Keratinocyte (primary cell): ENCODE measurements at regions not wholly inside any gene's neighbourhood (a gene's known extent, or its start where the extent isn't known, plus 50 kb on each side); places are given as distances from the start of the nearest gene placed in this dataset.

Experiments used
- DNase-seq: peaks from one replicate; pipeline ENCODE4 v3.0.0-alpha.2; 2011; ENCODE audit warnings: low read depth, missing footprints, low spot score
- FAIRE-seq: peaks from 2 replicates; lab custom pipeline; 2011; peaks lifted over from hg19 to GRCh38; lab: Jason Lieb, UNC
- H2AFZ ChIP-seq: 2 replicates; pipeline ENCODE4 v1.6.0; 2012; ENCODE audit warnings: low read length, control low read depth, inconsistent platforms; ENCODE audit not compliant: control insufficient read depth
- H3K27ac ChIP-seq: 2 replicates; pipeline ENCODE4 v1.5.1; 2011; ENCODE audit warnings: low read length; ENCODE audit not compliant: control insufficient read depth, insufficient read depth
- H3K27me3 ChIP-seq: 3 replicates; pipeline ENCODE4 v1.6.0; 2011; ENCODE audit warnings: low read length; ENCODE audit not compliant: control insufficient read depth, insufficient read depth; ENCODE audit errors: extremely low read depth
- H3K36me3 ChIP-seq, 2 experiments: 2 replicates in 1 of 2; 3 replicates in 1 of 2; pipeline ENCODE4 v1.5.1; 2011; ENCODE audit warnings: low read length in 2 of 2, mild to moderate bottlenecking in 1 of 2; ENCODE audit not compliant: control insufficient read depth in 2 of 2, insufficient read depth in 2 of 2; ENCODE audit errors: extremely low read depth in 1 of 2
- H3K4me1 ChIP-seq: 3 replicates; pipeline ENCODE4 v1.5.1; 2011; ENCODE audit warnings: low read length; ENCODE audit not compliant: control insufficient read depth, insufficient read depth; ENCODE audit errors: extremely low read depth
- H3K4me2 ChIP-seq: 3 replicates; pipeline ENCODE4 v1.6.0; 2011; ENCODE audit warnings: low read depth, low read length; ENCODE audit not compliant: control insufficient read depth, insufficient read depth; ENCODE audit errors: extremely low read depth
- H3K4me3 ChIP-seq, 3 experiments: fragments of 200-600 bp in 1 of 3; sonication (generic) in 1 of 3; 2 replicates in 2 of 3; 3 replicates in 1 of 3; pipeline ENCODE4 v1.5.1; 2011 to 2016; ENCODE audit warnings: low read length in 3 of 3, mild to moderate bottlenecking in 3 of 3, control low read depth in 2 of 3, inconsistent platforms in 1 of 3, low read depth in 1 of 3, mixed read lengths in 1 of 3, mixed run types in 1 of 3, moderate library complexity in 1 of 3; ENCODE audit not compliant: control insufficient read depth in 2 of 3, insufficient read depth in 2 of 3; ENCODE audit errors: extremely low read depth in 1 of 3
- H3K79me2 ChIP-seq: 2 replicates; pipeline ENCODE4 v1.6.0; 2012; ENCODE audit warnings: low read length; ENCODE audit not compliant: control insufficient read depth, insufficient read depth
- H3K9ac ChIP-seq: 3 replicates; pipeline ENCODE4 v1.6.0; 2011; ENCODE audit warnings: low read length; ENCODE audit not compliant: control insufficient read depth, insufficient read depth; ENCODE audit errors: extremely low read depth
- H3K9me1 ChIP-seq: 3 replicates; pipeline ENCODE4 v1.6.0; 2011; ENCODE audit warnings: low read length; ENCODE audit not compliant: control insufficient read depth, insufficient read depth; ENCODE audit errors: extremely low read depth
- H3K9me3 ChIP-seq: 2 replicates; pipeline ENCODE4 v1.5.1; 2012; ENCODE audit warnings: low read depth, low read length; ENCODE audit not compliant: control insufficient read depth
- H4K20me1 ChIP-seq: 3 replicates; pipeline ENCODE4 v1.6.0; 2011; ENCODE audit warnings: low read length; ENCODE audit not compliant: control insufficient read depth, insufficient read depth; ENCODE audit errors: extremely low read depth
- EZH2 ChIP-seq: IDR thresholded peaks from one replicate; pipeline ENCODE4 v1.6.1; 2012; ENCODE audit warnings: inconsistent platforms, mild to moderate bottlenecking, low read length, moderate library complexity
- dilution Hi-C: fragments of 300-500 bp; cut with MboI; formaldehyde crosslinking; loops from one replicate; pipeline ENCODE4 v1.7.0; 2020; ENCODE audit warnings: low sequenced_read_pairs; ENCODE audit not compliant: extremely low pct_ligation_motif_present
- TF ChIP-seq, protein P1 (sequence below), 3 experiments: IDR thresholded peaks in 1 of 3; conservative IDR thresholded peaks in 1 of 3; optimal IDR thresholded peaks in 1 of 3; 2 replicates in 2 of 3; 3 replicates in 1 of 3; pipeline versions ENCODE3 to v1.5.1; 2011; ENCODE audit warnings: low read length in 3 of 3, mild to moderate bottlenecking in 3 of 3, moderate library complexity in 2 of 3, control low read depth in 1 of 3, inconsistent platforms in 1 of 3; ENCODE audit not compliant: insufficient read depth in 2 of 3; ENCODE audit errors: extremely low read depth in 1 of 3

DNA sequence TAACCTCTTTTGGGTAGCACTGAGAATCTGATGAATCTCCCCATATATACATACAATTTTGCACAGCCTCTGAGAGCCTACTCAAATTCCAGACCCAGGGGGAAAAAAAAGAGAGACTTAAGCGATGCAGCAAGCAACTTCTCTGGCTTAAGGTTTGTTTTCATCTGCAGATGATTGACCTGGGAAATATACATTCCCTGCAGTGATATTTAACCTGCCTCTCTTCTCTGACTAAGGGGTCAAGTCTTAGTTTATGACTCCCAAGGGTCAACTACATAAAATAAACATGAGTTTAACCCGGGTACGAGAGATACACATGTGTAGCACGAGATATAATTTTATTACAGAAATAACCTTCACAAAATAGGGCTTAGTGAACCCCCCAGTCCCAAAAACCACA lies 737.8 kb downstream of the TUSC7 start:
- Histone ChIP-seq H2AFZ (no peak overlapping the region), H3K27ac (no peak overlapping the region), H3K27me3 (no peaks in the 10 kb centered on the region), H3K79me2 (no peaks in the 10 kb centered on the region), H3K9me1 (no peaks in the 10 kb centered on the region), H3K36me3 (no peaks in the 10 kb centered on the region), H3K4me2 (no peak overlapping the region), H4K20me1 (no peaks in the 10 kb centered on the region), H3K9ac (no peak overlapping the region), H3K9me3 (no peaks in the 10 kb centered on the region), H3K4me1 (no peaks in the 10 kb centered on the region), H3K4me3 (no peak overlapping the region)
- no peak for FAIRE-seq
- no peak for DNase-seq
- dilution Hi-C loops: no loop called here
- TF ChIP-seq, protein P1, sequence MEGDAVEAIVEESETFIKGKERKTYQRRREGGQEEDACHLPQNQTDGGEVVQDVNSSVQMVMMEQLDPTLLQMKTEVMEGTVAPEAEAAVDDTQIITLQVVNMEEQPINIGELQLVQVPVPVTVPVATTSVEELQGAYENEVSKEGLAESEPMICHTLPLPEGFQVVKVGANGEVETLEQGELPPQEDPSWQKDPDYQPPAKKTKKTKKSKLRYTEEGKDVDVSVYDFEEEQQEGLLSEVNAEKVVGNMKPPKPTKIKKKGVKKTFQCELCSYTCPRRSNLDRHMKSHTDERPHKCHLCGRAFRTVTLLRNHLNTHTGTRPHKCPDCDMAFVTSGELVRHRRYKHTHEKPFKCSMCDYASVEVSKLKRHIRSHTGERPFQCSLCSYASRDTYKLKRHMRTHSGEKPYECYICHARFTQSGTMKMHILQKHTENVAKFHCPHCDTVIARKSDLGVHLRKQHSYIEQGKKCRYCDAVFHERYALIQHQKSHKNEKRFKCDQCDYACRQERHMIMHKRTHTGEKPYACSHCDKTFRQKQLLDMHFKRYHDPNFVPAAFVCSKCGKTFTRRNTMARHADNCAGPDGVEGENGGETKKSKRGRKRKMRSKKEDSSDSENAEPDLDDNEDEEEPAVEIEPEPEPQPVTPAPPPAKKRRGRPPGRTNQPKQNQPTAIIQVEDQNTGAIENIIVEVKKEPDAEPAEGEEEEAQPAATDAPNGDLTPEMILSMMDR (optimal IDR thresholded peaks at IDR 0.05 in 1 of 3, IDR thresholded peaks at IDR 0.05 in 1 of 3, conservative IDR thresholded peaks at IDR 0.05 in 1 of 3; ENCODE audit: extremely low read depth in 1 of 3, insufficient read depth in 2 of 3, low read length in 3 of 3): no peak
- TF ChIP-seq EZH2: no peak

- Histone ChIP-seq H3K4me3 (no peak overlapping the region), H3K4me2 (no peak overlapping the region), H3K79me2 (no peaks in the 10 kb centered on the region), H4K20me1 (no peaks in the 10 kb centered on the region), H3K27ac (no peak overlapping the region), H3K27me3 (no peaks in the 10 kb centered on the region), H3K4me1 (no peaks in the 10 kb centered on the region), H2AFZ (no peak overlapping the region), H3K36me3 (no peaks in the 10 kb centered on the region), H3K9me3 (no peaks in the 10 kb centered on the region), H3K9ac (no peak overlapping the region), H3K9me1 (no peaks in the 10 kb centered on the region)
- no peak for FAIRE-seq
- no peak for DNase-seq
- dilution Hi-C loops: no loop called here
- TF ChIP-seq EZH2: no peak
- TF ChIP-seq, protein P1 (optimal IDR thresholded peaks at IDR 0.05 in 1 of 3, IDR thresholded peaks at IDR 0.05 in 1 of 3, conservative IDR thresholded peaks at IDR 0.05 in 1 of 3; ENCODE audit: extremely low read depth in 1 of 3, insufficient read depth in 2 of 3, low read length in 3 of 3): no peak
These were observed 740.4 kb downstream of the TUSC7 start for GRCh38 chr3:117450026-117450425.
